C4-2B (cell line): ENCODE measurements at regions not wholly inside any gene's neighbourhood (a gene's known extent, or its start where the extent isn't known, plus 50 kb on each side); places are given as distances from the start of the nearest gene placed in this dataset.

Experiments
- CTCF ChIP-seq: fragments of 450-650 bp; conservative IDR thresholded peaks from 2 replicates; pipeline ENCODE4 v1.5.1; 2017; ENCODE audit warnings: mild to moderate bottlenecking
- ZFX ChIP-seq: fragments of 450-650 bp; IDR thresholded peaks from 2 replicates; pipeline ENCODE4 v1.6.1; 2017

DNA sequence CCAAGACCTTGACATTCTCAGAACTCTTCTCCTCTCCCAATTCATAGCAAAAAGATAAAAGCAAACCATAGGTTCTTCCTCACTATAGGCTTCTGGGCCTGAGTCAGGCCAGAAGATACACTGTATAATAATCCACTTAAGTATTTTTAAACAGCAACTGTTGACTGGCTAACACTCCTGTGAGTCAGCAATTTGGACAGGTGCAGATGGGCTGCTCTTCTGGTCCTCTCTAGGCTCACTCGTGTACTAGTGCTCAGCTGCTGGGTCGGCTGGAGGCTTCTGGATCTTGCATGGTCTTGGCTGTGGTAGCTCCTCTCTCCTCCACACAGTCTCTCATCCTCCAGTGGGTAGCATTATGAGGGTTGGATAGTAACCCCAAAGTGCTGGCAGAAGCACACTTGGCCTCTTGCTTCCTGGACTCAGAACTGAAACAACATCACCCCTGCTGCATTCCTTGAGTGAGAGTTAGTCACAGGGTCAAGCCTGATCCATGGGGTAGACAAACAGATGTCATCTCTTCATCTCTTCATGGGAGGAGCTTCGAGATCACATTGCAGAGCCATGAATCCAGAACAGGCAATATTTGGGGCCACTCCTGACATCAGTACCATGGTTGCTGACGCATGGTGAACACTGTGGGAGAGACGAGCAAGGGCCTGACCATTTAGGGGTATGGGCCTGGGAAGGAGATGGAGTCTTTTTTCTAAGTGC is 86.9 kb downstream of the C6orf118 start:
- TF ChIP-seq CTCF (no peak), ZFX (no peak)
